ENCODE measurements at regions not wholly inside any gene's neighbourhood (a gene's known extent, or its start where the extent isn't known, plus 50 kb on each side); places are given as distances from the start of the nearest gene placed in this dataset.

DNA sequence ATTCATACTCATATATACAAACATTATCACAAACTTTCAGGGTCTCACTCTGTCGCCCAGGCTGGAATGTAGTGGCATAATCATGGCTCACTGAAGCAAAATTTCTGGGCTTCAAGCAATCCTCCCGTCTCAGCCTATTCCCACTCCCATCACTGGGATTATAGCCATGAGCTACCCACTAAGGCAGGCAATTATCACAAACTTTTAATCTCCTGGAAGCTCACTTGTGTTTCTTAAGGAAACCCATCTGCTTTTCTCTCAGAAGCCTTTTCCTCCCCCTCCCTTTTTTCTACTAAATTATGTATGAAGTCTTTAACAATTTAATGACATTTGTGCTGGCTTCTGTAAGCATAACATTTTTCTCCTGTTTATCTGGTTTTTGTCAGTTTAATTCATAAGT is 170.5 kb downstream of the AREG start:
- no peak for DNase-seq (ENCODE audit: low spot score)

DNA sequence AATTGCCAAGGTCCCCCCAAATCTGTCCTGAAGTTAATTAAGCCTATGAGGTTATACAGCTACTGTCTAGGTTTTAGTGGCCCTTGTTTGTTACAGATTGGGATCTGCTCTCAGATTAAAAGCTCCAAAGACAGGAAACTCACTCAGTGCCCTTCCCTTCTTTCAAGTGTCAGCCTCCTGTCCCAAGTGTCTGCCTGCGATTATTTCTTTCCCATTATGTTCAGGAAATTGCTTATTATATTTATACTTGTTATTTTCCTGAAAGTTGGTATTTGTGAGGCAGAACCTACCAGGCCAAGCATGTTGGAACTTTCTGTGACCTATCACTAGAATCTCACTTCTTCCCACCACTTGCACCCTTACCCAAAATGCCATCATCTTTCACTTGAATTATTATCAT is 173.2 kb downstream of the AREG start:
- DNase-seq (ENCODE audit: low spot score) = no peak

DNA sequence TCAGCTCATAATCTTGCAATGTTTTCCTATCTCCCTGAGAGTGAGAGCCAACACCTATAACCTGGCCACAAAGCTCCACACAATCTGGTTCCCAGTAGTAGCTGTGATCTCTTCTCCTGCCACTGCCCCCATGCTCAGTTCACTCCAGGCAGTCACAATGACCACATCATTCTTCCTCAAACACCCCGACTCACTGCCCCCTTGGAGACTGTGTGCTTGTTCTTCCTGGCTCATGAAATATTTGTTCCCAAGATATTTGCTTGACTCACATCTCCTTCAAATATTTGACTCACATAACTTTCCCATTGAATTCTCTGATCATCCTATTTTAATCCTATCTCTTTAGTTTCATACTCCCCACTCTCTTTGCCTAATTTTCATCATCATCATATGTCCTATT is 173.7 kb downstream of the AREG start:
- DNase-seq (ENCODE audit: low spot score) = no peak

DNA sequence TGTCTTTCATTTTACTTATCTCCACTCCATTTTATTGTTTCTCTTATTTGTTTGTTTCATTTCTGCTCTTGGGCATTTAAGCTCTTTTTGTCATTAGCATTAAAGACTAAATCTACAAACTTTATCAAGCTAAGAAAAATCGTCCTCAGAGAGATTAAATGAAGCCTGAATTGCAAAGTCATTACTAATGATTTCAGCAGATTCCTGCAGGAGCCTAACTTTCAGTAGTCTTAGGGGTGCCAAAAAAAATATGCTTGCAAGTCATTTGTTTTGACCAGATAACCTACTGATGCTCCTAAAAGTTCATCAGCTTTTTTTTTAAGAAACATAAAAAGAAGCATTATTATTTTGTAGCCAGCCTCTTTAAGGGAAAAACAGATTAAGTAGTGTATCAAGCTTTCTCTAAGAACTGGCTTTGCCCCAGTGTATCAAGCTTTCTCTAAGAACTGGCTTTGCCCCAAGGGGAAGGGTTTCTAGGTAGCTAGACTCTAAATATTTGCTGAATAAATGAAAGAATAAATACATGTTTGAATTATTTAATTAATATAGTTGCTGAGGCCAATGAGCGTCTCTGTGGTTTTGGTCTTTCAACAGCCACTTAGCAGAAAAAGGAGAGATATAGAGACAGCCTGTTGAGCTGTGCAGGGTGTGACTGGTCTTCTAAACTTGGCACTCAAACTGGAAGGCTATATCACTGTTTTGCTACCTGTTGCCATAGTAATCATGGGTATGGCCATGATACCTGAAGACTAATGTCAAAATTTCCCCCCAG is 174.2 kb downstream of the BTC start:
- no peak for DNase-seq (ENCODE audit: low spot score)

DNA sequence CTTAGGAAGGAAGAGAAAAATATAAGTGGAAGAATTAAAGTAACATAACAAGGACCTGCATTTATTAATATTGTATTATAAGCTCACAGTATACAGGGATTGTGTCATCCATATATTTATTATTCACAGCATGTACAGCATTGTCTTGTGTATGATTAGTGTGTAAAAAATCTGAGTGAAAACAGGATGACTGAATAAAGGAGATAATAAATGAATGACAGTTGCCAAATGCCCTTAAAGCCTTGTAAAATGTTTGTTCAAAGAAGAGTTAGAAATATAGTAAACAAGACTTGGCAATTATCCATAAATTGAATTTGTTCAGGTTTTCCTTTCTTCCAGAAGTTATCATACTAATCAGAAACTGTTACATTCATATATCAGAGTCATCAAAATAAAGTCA is 172.7 kb downstream of the BTC start:
- DNase-seq (ENCODE audit: low spot score) = no peak

DNA sequence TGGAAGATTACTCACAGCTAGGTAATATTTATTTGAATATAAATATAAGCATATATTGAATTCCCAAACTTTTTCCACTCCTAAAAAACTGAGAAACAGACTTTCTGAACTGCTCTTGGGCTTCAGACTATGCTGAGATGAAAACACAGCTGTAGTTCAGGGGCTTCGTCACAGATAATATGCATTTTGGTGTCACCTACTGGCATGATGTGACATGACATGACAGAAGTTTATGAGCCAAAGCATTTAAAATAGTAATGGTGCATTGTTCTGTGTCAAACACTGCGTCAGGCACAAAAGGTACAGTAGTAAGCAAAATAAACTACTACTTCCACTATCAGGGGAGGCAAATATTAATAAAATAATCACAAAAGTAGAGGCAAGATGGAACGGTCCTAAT is 171.3 kb downstream of the BTC start:
- peak; percentile 16 for DNase-seq (ENCODE audit: low spot score)

DNA sequence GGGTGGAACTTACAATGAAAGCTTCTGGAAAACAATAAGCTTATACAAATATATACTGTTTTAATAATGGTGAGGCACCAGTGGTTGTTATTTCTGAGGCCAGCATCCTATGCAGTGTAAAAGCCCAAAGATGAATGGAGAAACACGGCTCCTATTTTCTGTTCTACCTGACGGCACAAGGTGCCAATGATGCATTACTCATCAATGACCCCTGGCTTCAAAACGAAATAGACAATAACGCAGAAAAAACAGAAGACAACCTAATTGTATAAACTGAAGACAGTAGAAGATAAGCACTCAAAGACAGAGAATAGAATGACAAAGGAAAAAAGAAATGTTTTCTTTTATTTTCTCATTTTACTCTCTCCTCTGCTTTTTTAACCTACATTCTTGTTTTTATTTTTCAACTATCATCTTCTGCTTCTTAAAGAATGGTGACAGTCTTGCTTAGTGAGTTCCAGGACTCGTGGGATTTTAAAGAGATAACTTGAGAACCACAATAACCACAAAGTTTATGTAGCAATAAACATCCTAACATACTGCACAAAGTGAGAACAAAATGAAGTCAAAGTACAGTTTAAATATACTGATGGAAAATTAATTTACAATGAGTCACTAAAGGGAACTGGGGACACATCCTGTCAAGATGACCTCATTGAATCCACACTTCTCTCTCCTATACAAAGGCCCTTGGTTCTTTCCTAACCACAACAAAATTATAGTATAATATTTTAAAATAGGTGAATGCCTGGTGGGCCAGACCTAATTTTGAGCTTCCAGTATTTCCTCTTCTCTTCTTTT is 169.8 kb downstream of the BTC start:
- no peak for DNase-seq (ENCODE audit: low spot score)

DNA sequence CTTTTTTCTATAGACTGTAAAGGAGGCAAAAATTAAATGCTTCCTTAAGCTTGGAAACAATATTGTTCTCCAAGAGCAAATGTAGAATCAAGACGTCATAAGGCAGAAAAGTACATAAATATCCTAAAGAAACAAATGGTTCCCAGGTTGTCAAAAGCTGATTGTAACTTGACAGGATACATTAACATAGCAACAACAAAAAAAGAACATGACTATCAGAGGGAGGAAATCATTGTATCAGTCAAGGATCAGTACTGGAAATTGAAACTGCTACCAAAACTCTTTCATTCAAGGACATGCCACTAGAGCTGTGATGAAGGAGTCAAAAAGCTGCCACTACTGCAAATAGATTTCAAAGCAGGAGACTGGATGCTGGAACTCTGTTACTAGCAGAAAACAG is 168.3 kb downstream of the BTC start:
- no peak for DNase-seq (ENCODE audit: low spot score)

DNA sequence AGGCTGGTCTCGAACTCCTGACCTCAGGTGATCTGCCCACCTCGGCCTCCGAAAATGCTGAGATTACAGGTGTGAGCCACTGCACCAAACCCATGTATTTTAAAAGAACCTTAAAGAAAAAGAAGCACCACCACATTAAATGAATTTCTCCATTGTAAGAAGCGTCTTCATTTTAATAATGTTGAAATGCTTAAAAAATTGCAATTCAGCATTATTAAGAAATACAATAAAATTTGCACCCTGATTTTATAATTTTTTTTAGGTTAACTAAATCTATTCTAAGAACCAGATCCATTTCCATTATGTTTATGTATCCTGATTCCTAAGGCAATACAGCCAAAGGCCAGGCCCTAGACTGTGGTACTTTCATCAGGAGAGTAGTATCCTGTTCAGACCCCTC is 167.2 kb downstream of the BTC start:
- DNase-seq (ENCODE audit: low spot score) = no peak

DNA sequence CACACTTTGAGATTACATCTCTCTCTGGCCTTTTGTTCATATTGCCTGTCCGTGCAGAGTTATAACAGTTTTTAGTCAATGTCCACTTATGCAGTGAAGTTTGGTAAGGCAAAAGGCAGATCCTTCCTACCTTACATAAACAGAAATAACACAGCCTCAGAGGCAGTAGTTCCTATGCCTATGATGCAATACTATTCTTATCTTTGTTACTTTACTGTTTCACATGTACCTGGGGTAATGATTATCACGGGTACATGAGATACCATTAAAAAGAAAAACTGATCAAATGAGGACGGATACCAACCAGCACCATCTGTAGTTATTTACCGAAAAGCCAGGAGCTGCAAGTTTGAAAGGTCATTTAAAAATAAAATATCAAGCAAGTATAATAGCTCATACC is 166.8 kb downstream of the BTC start:
- no peak for DNase-seq (ENCODE audit: low spot score)

DNA sequence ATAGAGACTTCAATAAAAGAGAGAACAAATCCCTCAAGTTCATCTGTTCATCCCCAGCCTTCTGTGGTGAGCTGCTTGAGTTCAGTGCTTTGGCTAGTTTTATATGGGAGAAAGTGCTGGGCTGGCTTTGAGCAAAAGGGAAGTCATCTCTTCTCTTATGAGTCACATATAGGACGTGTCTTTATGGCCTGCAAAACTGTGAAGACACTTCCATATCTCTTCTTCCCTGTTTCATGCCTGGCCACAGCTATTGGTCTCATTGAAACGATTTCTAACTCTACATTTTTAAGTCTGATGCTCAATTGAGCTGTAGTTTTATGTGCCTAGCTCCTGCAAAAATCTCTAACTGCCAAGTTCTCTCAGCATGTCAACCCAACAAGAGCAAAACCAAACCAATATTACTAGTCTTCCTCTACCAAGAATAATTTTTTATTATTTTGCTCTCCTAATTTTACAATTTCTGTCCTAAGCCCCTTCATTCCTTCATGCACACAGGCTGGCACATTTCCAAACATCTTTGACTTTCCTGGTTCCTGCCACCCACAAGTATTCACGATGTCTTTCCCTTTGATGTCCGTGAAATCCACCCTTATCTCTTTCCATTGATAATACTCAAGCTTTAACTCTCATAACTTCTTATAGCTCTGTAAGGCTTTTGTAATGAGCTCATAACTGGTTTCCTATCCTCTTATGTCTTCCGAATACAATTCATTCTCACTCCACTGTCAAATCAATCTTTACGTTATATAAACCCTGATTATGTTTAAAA is 165.3 kb downstream of the BTC start:
- no peak for DNase-seq (ENCODE audit: low spot score)

DNA sequence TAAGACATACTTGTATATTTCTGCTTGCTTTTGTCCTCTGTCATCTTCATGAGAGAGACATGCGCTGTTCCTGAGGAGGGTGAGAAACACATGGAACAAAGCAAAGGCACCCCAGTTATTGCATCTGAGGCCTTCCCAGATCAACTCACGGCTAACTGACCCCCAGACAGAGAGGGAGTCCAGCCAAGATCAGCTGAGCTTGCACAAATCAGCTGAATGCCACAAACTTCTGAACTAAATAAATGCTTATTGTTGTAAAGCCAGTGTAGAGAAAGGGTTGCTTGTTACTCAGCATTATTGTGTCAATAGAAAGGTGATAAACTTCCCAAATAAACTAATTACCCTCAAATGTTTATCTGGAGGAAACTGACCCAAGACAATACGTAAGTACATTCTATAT is 163.8 kb downstream of the BTC start:
- DNase-seq (ENCODE audit: low spot score) = no peak

DNA sequence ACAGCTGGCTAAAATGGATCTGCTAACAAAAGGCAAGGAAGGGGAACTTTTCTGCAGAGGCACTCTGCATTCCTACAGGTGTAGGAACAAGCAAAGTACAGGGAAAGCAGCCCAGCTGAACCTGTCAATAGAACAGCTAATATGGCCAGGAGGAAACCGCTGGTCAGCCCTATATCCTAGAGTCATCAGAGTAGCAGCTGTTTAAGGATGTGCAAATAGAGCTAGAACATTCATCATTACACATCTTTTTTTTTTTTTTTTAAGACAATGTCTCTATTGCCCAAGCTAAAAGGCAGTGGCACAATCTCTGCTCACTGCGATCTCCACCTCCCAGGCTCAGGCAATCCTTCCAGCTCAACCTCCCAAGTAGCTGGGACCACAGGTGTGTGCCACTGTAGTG is 163.0 kb downstream of the BTC start:
- DNase-seq (ENCODE audit: low spot score) = no peak

DNA sequence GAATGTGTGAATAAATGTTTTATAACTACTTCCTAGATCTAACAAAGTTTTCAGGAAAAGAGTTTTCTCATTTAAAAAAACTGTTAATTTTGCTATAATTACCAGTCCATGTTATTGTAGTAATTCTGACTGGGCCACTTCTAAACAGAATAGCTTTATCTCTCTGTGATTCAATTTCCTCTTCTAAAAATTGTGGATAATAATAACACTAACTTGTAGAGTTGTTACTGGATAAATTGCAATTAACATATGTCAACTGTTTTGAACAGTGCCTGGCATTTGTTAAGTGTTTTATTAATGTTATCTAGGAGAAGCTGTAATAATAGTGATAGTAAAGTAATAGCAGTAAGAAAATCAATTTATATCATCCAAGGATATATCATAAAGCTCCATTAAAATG is 162.3 kb downstream of the BTC start:
- no peak for DNase-seq (ENCODE audit: low spot score)

DNA sequence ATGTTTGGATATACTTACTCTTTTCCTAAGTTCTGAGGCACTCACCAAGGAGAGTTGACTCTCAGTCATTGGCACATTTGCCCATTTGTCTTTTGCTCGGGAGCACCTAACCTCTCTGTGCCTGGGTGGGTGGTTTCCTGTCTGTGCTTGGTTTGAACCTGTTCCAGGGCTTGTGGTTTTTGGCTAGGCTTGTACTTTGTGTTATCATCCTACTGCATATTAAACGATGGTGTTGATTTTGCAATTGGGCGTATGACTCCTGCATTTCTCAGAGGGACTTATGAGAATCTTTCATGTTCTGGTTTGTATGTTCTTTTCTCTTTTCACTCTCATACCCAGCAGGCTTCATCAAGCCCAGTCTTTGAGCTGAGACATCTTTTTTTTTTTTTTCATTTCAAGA is 161.7 kb downstream of the BTC start:
- peak; percentile 35 for DNase-seq (ENCODE audit: low spot score)

DNA sequence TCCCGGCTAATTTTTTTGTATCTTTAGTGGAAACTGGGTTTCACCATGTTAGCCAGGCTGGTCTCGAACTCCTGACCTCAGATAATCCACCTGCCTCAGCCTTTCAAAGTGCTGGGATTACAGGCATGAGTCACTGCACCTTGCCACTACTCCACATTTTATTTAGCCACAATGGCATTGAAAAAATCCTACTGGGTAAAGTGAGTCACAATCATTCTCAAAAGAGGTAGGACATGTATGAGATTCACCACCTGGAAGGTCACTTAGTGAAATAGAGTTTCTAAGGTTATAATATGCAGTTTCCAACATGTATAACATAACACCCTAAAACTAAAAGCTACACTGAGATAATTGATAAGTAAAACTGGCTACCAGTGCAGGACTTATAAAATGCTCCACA is 159.2 kb downstream of the BTC start:
- DNase-seq (ENCODE audit: low spot score) = no peak

DNA sequence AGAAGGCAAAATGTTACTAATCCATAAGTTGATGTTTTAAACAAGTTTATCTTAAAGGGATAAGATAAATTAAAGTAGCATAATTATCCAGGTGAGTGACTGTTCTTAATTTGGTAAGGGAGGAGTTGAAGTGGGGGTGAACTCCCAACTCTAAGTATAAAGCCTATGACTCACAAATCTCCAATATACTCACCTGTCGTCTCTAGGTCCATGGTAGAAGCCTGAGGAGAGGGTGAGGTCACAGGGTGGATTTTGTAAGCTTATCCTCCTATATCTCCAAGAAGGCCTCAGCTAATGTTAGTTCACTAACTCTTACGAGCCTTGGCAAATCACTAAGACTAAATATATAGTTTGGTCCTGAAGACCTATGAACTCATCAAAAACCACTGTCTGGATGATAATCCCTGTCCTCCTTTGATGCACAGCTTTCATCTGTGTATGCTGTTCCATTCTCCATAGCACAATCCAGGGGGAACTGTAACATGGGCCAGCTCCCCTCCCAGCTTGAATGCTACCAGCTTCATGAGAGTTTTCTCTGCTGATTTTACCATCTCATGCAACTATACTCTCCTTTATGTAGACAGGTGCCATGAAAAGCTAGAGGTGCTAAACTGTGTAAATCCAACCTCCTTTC is 158.7 kb downstream of the BTC start:
- DNase-seq (ENCODE audit: low spot score) = no peak

DNA sequence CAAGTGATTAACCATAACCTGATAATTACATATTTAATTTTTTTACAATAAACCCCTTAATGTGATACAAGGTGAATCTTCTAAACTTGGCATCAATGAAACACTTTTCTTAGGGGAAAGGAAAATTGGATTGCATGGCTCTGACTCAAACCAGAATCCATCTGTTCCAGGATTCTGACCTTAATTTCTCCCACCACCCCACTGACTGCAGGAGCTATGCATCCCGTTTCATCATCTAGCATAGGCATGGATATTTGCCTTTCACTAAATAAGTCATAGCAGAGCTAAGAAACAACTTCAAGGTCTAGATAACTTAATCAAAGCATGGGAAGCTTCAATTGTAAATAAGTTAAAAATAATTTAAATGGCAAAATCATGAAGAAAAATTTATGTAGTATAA is 156.3 kb downstream of the BTC start:
- no peak for DNase-seq (ENCODE audit: low spot score)

DNA sequence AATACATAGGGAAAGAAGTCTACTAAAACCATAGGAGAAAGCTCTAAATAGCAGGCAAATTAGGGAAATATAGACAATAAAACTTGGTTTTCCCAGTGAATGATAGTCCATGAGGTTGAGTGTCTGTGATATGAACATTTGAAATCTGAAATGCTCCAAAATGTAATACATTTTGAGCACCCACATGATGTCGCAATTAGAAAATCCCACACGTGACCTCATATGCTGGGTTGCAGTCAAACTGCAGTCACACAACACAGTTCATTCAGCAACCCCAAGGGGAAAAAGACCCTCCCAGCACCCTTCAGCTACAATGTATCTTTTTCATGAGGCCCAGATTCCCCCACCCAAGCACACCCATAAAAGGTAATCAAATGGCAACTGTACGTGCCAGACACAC is 155.6 kb downstream of the BTC start:
- DNase-seq (ENCODE audit: low spot score) = no peak

DNA sequence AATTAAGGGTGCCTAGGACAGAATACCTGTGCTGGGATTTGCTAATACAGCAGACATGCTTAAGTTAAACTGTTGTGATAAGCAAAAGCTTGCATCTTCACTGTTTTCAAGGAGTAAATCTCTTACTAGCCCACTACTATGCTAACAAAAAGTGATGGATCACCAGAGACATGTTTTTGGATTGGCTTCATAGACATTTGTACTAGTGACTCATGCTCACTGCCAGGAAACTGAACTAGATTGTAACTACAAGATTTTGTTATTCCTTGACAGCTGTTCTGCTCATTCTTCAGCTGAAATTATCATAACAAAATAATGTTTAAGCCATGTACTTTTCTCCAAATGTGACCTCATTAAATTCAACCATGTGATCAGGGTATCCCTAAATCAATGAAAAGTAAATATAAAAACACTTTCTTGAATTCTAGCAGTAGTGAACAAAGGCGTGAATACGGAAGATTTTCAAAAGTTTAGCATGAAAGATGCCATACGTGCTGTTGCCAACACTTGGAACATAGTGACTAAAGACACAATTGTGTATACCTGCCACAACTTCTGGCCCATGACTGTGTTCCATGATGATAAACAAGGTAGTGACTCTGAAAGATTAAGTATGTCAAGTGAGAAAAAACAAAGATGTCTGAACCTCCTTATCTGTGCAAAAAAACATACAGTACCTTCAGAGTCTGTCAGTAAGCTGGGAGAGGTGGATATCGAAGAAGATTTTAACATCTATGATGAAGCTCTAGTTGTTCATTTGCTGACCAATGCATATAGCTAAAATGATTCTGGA is 154.0 kb downstream of the BTC start:
- no peak for DNase-seq (ENCODE audit: low spot score)

DNA sequence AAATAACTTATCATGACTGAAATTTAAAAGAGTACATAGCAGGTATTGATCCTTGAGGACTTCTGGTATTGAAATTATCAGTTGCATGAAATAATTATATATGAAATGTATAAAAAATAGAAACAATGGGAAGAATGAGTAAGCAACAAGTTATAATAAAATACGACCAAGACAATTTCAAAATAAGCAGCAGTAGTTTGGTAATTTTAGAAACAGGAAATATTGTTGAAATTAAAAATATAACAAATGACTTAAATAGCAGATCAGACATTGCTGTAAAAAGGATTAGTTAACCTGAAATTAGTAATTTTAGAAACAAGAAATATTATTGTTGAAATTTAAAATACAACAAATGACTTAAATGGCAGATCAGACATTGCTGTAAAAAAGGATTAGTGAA is 152.3 kb downstream of the BTC start:
- no peak for DNase-seq (ENCODE audit: low spot score)

DNA sequence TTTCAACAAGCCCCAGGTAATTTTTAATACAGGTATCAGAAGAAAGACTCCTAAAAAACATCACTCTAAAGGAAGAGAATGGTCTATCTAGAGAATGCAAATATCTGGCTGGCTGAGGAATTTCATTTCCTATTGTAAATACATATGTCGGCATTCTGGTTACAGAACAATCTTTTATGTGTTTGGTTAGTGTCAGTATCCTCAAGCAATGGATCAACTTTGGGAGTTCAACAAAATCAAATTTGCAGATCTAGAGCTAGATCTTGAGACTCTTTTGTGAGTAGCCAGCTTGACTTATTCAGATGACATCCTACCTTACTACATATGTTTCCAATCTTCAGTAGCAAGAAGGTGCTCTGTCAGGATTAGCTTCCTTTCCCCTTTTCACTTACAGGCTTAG is 145.1 kb downstream of the BTC start:
- DNase-seq (ENCODE audit: low spot score) = no peak
